K562 (cell line): ENCODE measurements at regions not wholly inside any gene's neighbourhood (a gene's known extent, or its start where the extent isn't known, plus 50 kb on each side); places are given as distances from the start of the nearest gene placed in this dataset.
A peak's percentile ranks its signal among the peaks of the same experiment; 100 is the strongest.
"Not testable (repeated sequence)": the region's sequence is repeated elsewhere in the genome, so short reads cannot be mapped to it uniquely, and the experiment has no call there.

Source experiments
- ATAC-seq: fragments of 200-7000 bp; cut with Tn5 transposase; 3 replicates; pipeline ENCODE4 v1.9.1; 2020; ENCODE audit warnings: moderate library complexity
- BruUV-seq: library from RNA; stranded (reverse); fragments of 400-500 nt; replicated peaks from 2 replicates; lab custom pipeline; 2021; lab: Mats Ljungman, UMichigan
- CTCF ChIA-PET: fragments of 300-600 bp; formaldehyde crosslinking; extraction: SDS; loops from one replicate; lab custom pipeline; 2021; ENCODE audit warnings: low intra/inter-chr PET ratio; lab: Yijun Ruan, JAX
- POLR2A ChIA-PET: fragments of 300-600, 350-650 bp; sonication (Branson Sonifier 250); formaldehyde crosslinking; extraction: SDS; loops from one replicate; lab custom pipeline; 2021; ENCODE audit warnings: antibody characterized with exemption, inconsistent platforms; lab: Yijun Ruan, JAX
- DNase-seq, 4 experiments: peaks; one replicate each; pipeline versions ENCODE4 v3.0.0 to v3.0.0-alpha.2; 2011 to 2018; ENCODE audit warnings: low spot score in 3 of 4, mixed read lengths in 3 of 4; ENCODE audit errors: extremely low read depth in 1 of 4
- FAIRE-seq: peaks from 2 replicates; lab custom pipeline; 2011; peaks lifted over from hg19 to GRCh38; lab: Jason Lieb, UNC
- H2AFZ ChIP-seq: 2 replicates; pipeline ENCODE4 v1.6.0; 2011; ENCODE audit warnings: low read depth, low read length, control low read depth, inconsistent platforms
- H3K27ac ChIP-seq: fragments of 200-600 bp; 3 replicates; pipeline ENCODE4 v1.8.0; 2011; ENCODE audit warnings: low read depth, mild to moderate bottlenecking, control low read depth, inconsistent platforms, low read length, moderate library complexity, mixed read lengths; ENCODE audit errors: extremely low read depth
- H3K27me3 ChIP-seq, 2 experiments: fragments of 300-600 bp in 1 of 2; 2 replicates in 1 of 2; 3 replicates in 1 of 2; pipeline versions ENCODE4 v1.6.0 to v1.8.0; 2011; ENCODE audit warnings: inconsistent platforms in 2 of 2, low read length in 2 of 2, mild to moderate bottlenecking in 1 of 2, mixed read lengths in 1 of 2, moderate library complexity in 1 of 2; ENCODE audit not compliant: control insufficient read depth in 2 of 2, insufficient read depth in 2 of 2
- H3K36me3 ChIP-seq: fragments of 300-600 bp; 3 replicates; pipeline ENCODE4 v1.8.0; 2011; ENCODE audit warnings: mild to moderate bottlenecking, low read length, inconsistent platforms; ENCODE audit not compliant: control insufficient read depth, insufficient read depth
- H3K4me1 ChIP-seq, 2 experiments: fragments of 200-600 bp in 1 of 2; replicated peaks in 1 of 2; 2 replicates in 1 of 2; 3 replicates in 1 of 2; pipeline versions ENCODE4 v1.5.1 to v1.8.0; 2011; ENCODE audit warnings: inconsistent platforms in 2 of 2, low read length in 2 of 2, mild to moderate bottlenecking in 1 of 2, mixed read lengths in 1 of 2, moderate library complexity in 1 of 2; ENCODE audit not compliant: control insufficient read depth in 2 of 2, insufficient read depth in 2 of 2
- H3K4me2 ChIP-seq: 2 replicates; pipeline ENCODE4 v1.6.1; 2011; ENCODE audit warnings: low read length, control low read depth, inconsistent platforms, mixed read lengths; ENCODE audit not compliant: insufficient read depth
- H3K4me3 ChIP-seq: fragments of 200-600 bp; sonication (generic), shearing (Covaris generic); 2 replicates; pipeline ENCODE4 v1.5.1; 2016; ENCODE audit warnings: control low read depth, inconsistent platforms
- H3K79me2 ChIP-seq: fragments of 200-600 bp; 3 replicates; pipeline ENCODE4 v1.8.0; 2011; ENCODE audit warnings: low read length, inconsistent platforms; ENCODE audit not compliant: control insufficient read depth, insufficient read depth
- H3K9ac ChIP-seq, 2 experiments: 2 replicates each; pipeline versions ENCODE4 v1.6.0 to v1.6.1; 2011; ENCODE audit warnings: low read depth in 2 of 2, low read length in 2 of 2, control low read depth in 1 of 2, inconsistent platforms in 1 of 2, mild to moderate bottlenecking in 1 of 2, mixed read lengths in 1 of 2; ENCODE audit not compliant: insufficient read depth in 1 of 2
- H3K9me1 ChIP-seq: one replicate; pipeline ENCODE4 v1.6.0; 2011; ENCODE audit warnings: inconsistent platforms, mild to moderate bottlenecking, low read length, moderate library complexity; ENCODE audit not compliant: control insufficient read depth, insufficient read depth
- H3K9me3 ChIP-seq: replicated peaks from 2 replicates; pipeline ENCODE4 v1.5.1; 2011; ENCODE audit warnings: low read depth, low read length, inconsistent platforms; ENCODE audit not compliant: control insufficient read depth, insufficient read depth
- H4K20me1 ChIP-seq: replicated peaks from 2 replicates; pipeline ENCODE4 v1.6.1; 2011; ENCODE audit warnings: low read length, inconsistent platforms, mixed read lengths; ENCODE audit not compliant: control insufficient read depth, insufficient read depth
- MEIS2 ChIP-seq: fragments of 450-650 bp; IDR thresholded peaks from 2 replicates; pipeline ENCODE4 v1.6.1; 2014; ENCODE audit warnings: mild to moderate bottlenecking; ENCODE audit not compliant: partially characterized antibody
- NFE2 ChIP-seq: IDR thresholded peaks from 2 replicates; pipeline ENCODE4 v1.6.1; 2014; ENCODE audit warnings: antibody characterized with exemption, low read depth
- PHF20 ChIP-seq: fragments of 450-650 bp; IDR thresholded peaks from 2 replicates; pipeline ENCODE4 v1.6.1; 2018; ENCODE audit not compliant: partially characterized antibody
- POU5F1 ChIP-seq: fragments of 150-350 bp; IDR thresholded peaks from 2 replicates; pipeline ENCODE4 v1.6.1; 2014; ENCODE audit warnings: borderline replicate concordance, low read length, low read depth, mild to moderate bottlenecking; ENCODE audit not compliant: partially characterized antibody
- RB1 ChIP-seq: fragments of 450-650 bp; IDR thresholded peaks from 2 replicates; pipeline ENCODE4 v1.6.1; 2017; ENCODE audit warnings: low read depth, mild to moderate bottlenecking
- SMAD4 ChIP-seq: fragments of 250-450 bp; sonication (Bioruptor Pico); conservative IDR thresholded peaks from 2 replicates; pipeline ENCODE4 v1.8.0; 2021; ENCODE audit warnings: inconsistent platforms, mild to moderate bottlenecking, moderate library complexity
- SMARCB1 ChIP-seq: IDR thresholded peaks from 2 replicates; pipeline ENCODE4 v1.6.1; 2011; ENCODE audit warnings: improper control_type of control experiment, low read depth; ENCODE audit not compliant: insufficient read length
- ZC3H4 ChIP-seq: sonication (generic); formaldehyde crosslinking; IDR thresholded peaks from 2 replicates; pipeline ENCODE4 v1.9.0; 2021; ENCODE audit warnings: missing genetic modification reagents, borderline replicate concordance
- ZNF316 ChIP-seq: fragments of 450-650 bp; IDR thresholded peaks from 2 replicates; pipeline ENCODE4 v1.6.1; 2016
- WGBS: fragments of 100-300 bp; shearing (Covaris generic); methylation state at CpG from one replicate; pipeline ENCODE4 v1.1.6; 2016; ENCODE audit warnings: low coverage, mixed read lengths; ENCODE audit not compliant: insufficient coverage; ENCODE audit errors: missing lambda C conversion rate; 5-methylcytosine and 5-hydroxymethylcytosine counted together
- in situ Hi-C: fragments of 300-500 bp; cut with MboI; formaldehyde crosslinking; loops from 4 replicates; pipeline ENCODE4 v1.15.0; 2018; ENCODE audit warnings: inconsistent platforms, mixed read lengths
- intact Hi-C: fragments of 100-400 bp; cut with micrococcal nuclease; formaldehyde crosslinking; loops from 2 replicates; pipeline ENCODE4 v1.14.2; 2022
- TF ChIP-seq, protein P1 (sequence below): sonication (generic); formaldehyde crosslinking; IDR thresholded peaks from 2 replicates; pipeline ENCODE4 v1.8.1; 2022; ENCODE audit warnings: missing genetic modification reagents
- TF ChIP-seq, protein P2 (sequence below): sonication (generic); formaldehyde crosslinking; IDR thresholded peaks from 2 replicates; pipeline ENCODE4 v1.8.0; 2023; ENCODE audit warnings: missing genetic modification reagents, mild to moderate bottlenecking, borderline replicate concordance

DNA sequence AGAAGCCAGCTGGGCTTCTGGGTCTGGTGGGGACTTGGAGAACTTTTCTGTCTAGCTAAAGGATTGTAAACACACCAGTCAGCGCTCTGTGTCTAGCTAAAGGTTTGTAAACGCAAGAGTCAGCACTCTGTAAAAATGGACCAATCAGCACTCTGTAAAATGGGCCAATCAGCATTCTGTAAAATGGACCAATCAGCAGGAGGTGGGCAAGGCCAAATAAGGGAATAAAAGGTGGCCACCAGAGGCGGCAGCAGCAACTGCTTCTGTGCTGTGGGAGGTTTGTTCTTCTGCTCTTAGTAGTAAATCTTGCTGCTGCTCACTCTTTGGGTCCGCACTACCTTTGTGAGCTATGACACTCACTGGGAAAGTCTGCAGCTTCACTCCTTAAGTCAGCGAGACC lies 106.4 kb upstream of the CYLC2 start:
- intact Hi-C loops = not testable (repeated sequence)

DNA sequence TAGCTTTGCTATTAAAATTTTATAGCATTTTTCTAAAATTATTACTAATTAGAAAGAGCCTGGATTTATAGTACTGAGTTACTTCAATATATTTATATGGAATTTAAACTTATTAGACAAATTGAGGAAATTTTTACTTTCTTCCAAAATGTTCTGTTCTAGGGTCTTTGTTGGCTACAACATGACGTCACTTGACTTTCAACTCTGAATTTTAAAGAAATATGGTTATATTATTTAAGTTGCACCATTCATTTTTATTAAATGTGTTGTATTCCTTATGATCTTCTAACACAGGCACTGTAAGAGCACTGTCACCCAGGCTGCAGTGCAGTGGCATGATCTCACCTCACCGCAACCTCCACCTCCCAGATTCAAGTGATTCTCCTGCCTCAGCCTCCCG lies 119.4 kb upstream of the CYLC2 start:
- H3K4me2 ChIP-seq = no peak overlapping the region
- DNase-seq (no peak), ATAC-seq (no peak), FAIRE-seq (no peak)
- H3K36me3 ChIP-seq = no peaks in the 10 kb centered on the region
- no peaks in the 10 kb centered on the region for H3K9me3 ChIP-seq
- H3K27ac ChIP-seq = no peak overlapping the region
- ChIA-PET CTCF (no interaction called here), POLR2A (no interaction called here)
- no peak overlapping the region for H3K4me3 ChIP-seq
- no peak overlapping the region for H2AFZ ChIP-seq
- no peaks in the 10 kb centered on the region for H3K9me1 ChIP-seq
- H3K27me3 ChIP-seq = no peaks in the 10 kb centered on the region
- in situ Hi-C loops = no loop called here
- intact Hi-C loops = no loop called here
- H3K9ac ChIP-seq = no peak overlapping the region
- H3K79me2 ChIP-seq = no peaks in the 10 kb centered on the region
- H4K20me1 ChIP-seq = no peaks in the 10 kb centered on the region
- no peaks in the 10 kb centered on the region for H3K4me1 ChIP-seq
- 0% methylated on average over 2 of the region's 3 CpGs for WGBS
- no TSS peak for BruUV-seq
- TF ChIP-seq RB1 = no peak
- no peak for TF ChIP-seq ZC3H4 (CRISPR knock-in tag)
- no peak for TF ChIP-seq SMARCB1
- TF ChIP-seq NFE2 = no peak
- no peak for TF ChIP-seq PHF20
- TF ChIP-seq, protein P1, sequence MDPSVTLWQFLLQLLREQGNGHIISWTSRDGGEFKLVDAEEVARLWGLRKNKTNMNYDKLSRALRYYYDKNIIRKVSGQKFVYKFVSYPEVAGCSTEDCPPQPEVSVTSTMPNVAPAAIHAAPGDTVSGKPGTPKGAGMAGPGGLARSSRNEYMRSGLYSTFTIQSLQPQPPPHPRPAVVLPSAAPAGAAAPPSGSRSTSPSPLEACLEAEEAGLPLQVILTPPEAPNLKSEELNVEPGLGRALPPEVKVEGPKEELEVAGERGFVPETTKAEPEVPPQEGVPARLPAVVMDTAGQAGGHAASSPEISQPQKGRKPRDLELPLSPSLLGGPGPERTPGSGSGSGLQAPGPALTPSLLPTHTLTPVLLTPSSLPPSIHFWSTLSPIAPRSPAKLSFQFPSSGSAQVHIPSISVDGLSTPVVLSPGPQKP (CRISPR knock-in tag) = no peak
- no peak for TF ChIP-seq SMAD4
- no peak for TF ChIP-seq POU5F1
- TF ChIP-seq MEIS2 = no peak
- TF ChIP-seq, protein P2, sequence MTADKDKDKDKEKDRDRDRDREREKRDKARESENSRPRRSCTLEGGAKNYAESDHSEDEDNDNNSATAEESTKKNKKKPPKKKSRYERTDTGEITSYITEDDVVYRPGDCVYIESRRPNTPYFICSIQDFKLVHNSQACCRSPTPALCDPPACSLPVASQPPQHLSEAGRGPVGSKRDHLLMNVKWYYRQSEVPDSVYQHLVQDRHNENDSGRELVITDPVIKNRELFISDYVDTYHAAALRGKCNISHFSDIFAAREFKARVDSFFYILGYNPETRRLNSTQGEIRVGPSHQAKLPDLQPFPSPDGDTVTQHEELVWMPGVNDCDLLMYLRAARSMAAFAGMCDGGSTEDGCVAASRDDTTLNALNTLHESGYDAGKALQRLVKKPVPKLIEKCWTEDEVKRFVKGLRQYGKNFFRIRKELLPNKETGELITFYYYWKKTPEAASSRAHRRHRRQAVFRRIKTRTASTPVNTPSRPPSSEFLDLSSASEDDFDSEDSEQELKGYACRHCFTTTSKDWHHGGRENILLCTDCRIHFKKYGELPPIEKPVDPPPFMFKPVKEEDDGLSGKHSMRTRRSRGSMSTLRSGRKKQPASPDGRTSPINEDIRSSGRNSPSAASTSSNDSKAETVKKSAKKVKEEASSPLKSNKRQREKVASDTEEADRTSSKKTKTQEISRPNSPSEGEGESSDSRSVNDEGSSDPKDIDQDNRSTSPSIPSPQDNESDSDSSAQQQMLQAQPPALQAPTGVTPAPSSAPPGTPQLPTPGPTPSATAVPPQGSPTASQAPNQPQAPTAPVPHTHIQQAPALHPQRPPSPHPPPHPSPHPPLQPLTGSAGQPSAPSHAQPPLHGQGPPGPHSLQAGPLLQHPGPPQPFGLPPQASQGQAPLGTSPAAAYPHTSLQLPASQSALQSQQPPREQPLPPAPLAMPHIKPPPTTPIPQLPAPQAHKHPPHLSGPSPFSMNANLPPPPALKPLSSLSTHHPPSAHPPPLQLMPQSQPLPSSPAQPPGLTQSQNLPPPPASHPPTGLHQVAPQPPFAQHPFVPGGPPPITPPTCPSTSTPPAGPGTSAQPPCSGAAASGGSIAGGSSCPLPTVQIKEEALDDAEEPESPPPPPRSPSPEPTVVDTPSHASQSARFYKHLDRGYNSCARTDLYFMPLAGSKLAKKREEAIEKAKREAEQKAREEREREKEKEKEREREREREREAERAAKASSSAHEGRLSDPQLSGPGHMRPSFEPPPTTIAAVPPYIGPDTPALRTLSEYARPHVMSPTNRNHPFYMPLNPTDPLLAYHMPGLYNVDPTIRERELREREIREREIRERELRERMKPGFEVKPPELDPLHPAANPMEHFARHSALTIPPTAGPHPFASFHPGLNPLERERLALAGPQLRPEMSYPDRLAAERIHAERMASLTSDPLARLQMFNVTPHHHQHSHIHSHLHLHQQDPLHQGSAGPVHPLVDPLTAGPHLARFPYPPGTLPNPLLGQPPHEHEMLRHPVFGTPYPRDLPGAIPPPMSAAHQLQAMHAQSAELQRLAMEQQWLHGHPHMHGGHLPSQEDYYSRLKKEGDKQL (CRISPR knock-in tag) = no peak

More for the DNA sequence above, 106.4 kb upstream of the CYLC2 start:
- 2% methylated on average over 5 of the region's 5 CpGs for WGBS
- H2AFZ ChIP-seq, H3K4me3 ChIP-seq, H3K9me1 ChIP-seq, BruUV-seq, H3K9ac ChIP-seq, H3K79me2 ChIP-seq, FAIRE-seq, in situ Hi-C loops, POLR2A ChIA-PET, CTCF ChIA-PET, ATAC-seq, H3K27me3 ChIP-seq, H3K27ac ChIP-seq, H3K4me2 ChIP-seq, H3K36me3 ChIP-seq, H3K9me3 ChIP-seq, H3K4me1 ChIP-seq, H4K20me1 ChIP-seq: not testable (repeated sequence)
- 0 out of 2 replicates have a peak, but pooled peaks have one; percentile 12 for TF ChIP-seq ZNF316
- DNase-seq = peak in 1 of 4 experiments; percentile 0
